ENCODE measurements at regions not wholly inside any gene's neighbourhood (a gene's known extent, or its start where the extent isn't known, plus 50 kb on each side); places are given as distances from the start of the nearest gene placed in this dataset.

- no peaks in the 10 kb centered on the region for H3K36me3 Mint-ChIP-seq
These were observed 183.0 kb upstream of the HS6ST1 start for GRCh38 chr2:128501700-128502099.

GRCh38 chr2:128502200-128502599 is 183.5 kb upstream of the HS6ST1 start:
- Histone ChIP-seq H3K4me3 (no peak overlapping the region), H3K4me2 (no peak overlapping the region), H3K27ac (no peak overlapping the region), H2AFZ (replicated peaks) (no peak overlapping the region), H3K36me3 (no peaks in the 10 kb centered on the region), H4K20me1 (ENCODE audit: low read depth) (no peaks in the 10 kb centered on the region), H3K27me3 (no peaks in the 10 kb centered on the region), H3K4me1 (peaks cover 4% of the 10 kb centered on the region), H3F3A (ENCODE audit: low read depth) (no peaks in the 10 kb centered on the region), H3K79me2 (ENCODE audit: low read depth) (no peaks in the 10 kb centered on the region), H3K9ac (no peak overlapping the region), H3K9me3 (ENCODE audit: low read depth) (no peaks in the 10 kb centered on the region)
- TF ChIP-seq EZH2 (IDR thresholded peaks at IDR 0.05) (no peak), CTCF (IDR thresholded peaks at IDR 0.05) (no peak), EZH2phosphoT487 (IDR thresholded peaks at IDR 0.05) (no peak)
- Mint-ChIP-seq H3K36me3 (no peaks in the 10 kb centered on the region), H3K4me3 (no peak overlapping the region), H3K27me3 (ENCODE audit: insufficient read depth, low read depth) (peaks cover 7% of the 10 kb centered on the region), H3K4me1 (peaks cover 15% of the 10 kb centered on the region), H3K27ac (no peak overlapping the region), H3K9me3 (peaks cover 5% of the 10 kb centered on the region)
- DNase-seq (ENCODE audit: low spot score) = no peak

More at GRCh38 chr2:128501700-128502099, 183.0 kb upstream of the HS6ST1 start:
- H3K27me3 Mint-ChIP-seq (ENCODE audit: insufficient read depth, low read depth) = peaks cover 8% of the 10 kb centered on the region
- Histone ChIP-seq H4K20me1 (ENCODE audit: low read depth) (no peaks in the 10 kb centered on the region), H3K36me3 (no peaks in the 10 kb centered on the region), H3K4me1 (peaks cover 4% of the 10 kb centered on the region), H2AFZ (replicated peaks) (no peak overlapping the region), H3K9me3 (ENCODE audit: low read depth) (no peaks in the 10 kb centered on the region), H3K79me2 (ENCODE audit: low read depth) (no peaks in the 10 kb centered on the region), H3K4me3 (no peak overlapping the region), H3K9ac (no peak overlapping the region), H3K27ac (no peak overlapping the region), H3F3A (ENCODE audit: low read depth) (no peaks in the 10 kb centered on the region), H3K4me2 (no peak overlapping the region), H3K27me3 (no peaks in the 10 kb centered on the region)
- no peak overlapping the region for H3K4me3 Mint-ChIP-seq
- H3K4me1 Mint-ChIP-seq = peaks cover 15% of the 10 kb centered on the region
- H3K27ac Mint-ChIP-seq = no peak overlapping the region
- TF ChIP-seq EZH2 (IDR thresholded peaks at IDR 0.05) (no peak), CTCF (IDR thresholded peaks at IDR 0.05) (no peak), EZH2phosphoT487 (IDR thresholded peaks at IDR 0.05) (no peak)
- DNase-seq (ENCODE audit: low spot score) = no peak
- H3K9me3 Mint-ChIP-seq = peaks cover 5% of the 10 kb centered on the region

GRCh38 chr2:128502638-128503246 is 184.1 kb upstream of the HS6ST1 start:
- H3K4me3 Mint-ChIP-seq = no peak overlapping the region
- H2AFZ ChIP-seq (replicated peaks) = no peak overlapping the region
- no peaks in the 10 kb centered on the region for H3F3A ChIP-seq (ENCODE audit: low read depth)
- no peak overlapping the region for H3K27ac ChIP-seq
- no peak overlapping the region for H3K4me3 ChIP-seq
- TF ChIP-seq EZH2phosphoT487 (IDR thresholded peaks at IDR 0.05) = no peak
- TF ChIP-seq CTCF (IDR thresholded peaks at IDR 0.05) = no peak
- no peak for TF ChIP-seq EZH2 (IDR thresholded peaks at IDR 0.05)
- no peaks in the 10 kb centered on the region for H4K20me1 ChIP-seq (ENCODE audit: low read depth)
- peaks cover 15% of the 10 kb centered on the region for H3K4me1 Mint-ChIP-seq
- H3K4me1 ChIP-seq = peaks cover 4% of the 10 kb centered on the region
- no peaks in the 10 kb centered on the region for H3K9me3 ChIP-seq (ENCODE audit: low read depth)
- H3K27me3 ChIP-seq = no peaks in the 10 kb centered on the region
- H3K79me2 ChIP-seq (ENCODE audit: low read depth) = no peaks in the 10 kb centered on the region
- H3K9ac ChIP-seq = no peak overlapping the region
- no peaks in the 10 kb centered on the region for H3K36me3 Mint-ChIP-seq
- H3K36me3 ChIP-seq = no peaks in the 10 kb centered on the region
- no peak overlapping the region for H3K27ac Mint-ChIP-seq
- no peak overlapping the region for H3K4me2 ChIP-seq
- H3K9me3 Mint-ChIP-seq = peaks cover 5% of the 10 kb centered on the region
- DNase-seq (ENCODE audit: low spot score) = no peak
- peaks cover 7% of the 10 kb centered on the region for H3K27me3 Mint-ChIP-seq (ENCODE audit: insufficient read depth, low read depth)

Data from neural progenitor cell (in vitro differentiated cells).